ENCODE measurements at regions not wholly inside any gene's neighbourhood (a gene's known extent, or its start where the extent isn't known, plus 50 kb on each side); places are given as distances from the start of the nearest gene placed in this dataset.

DNA sequence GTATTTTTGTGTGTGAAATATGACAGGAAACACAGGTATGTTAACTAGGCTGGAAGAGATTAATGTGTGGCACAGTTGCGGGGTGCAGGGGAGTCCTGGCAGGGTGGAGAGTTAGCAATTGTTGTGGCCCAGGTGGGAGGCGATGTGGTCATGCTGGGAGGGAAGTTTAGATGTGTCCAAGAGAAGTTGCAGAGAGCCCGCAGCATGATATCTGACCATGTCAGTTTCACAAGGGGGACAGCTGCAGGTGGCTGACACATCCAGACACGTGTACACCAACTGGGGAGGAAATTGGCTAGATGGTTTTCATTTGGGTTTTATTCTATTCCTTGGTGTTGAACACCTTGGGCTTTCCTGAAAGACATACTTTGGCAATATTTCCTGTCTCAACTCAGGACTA, 172.8 kb upstream of the RGMA start:
- DNase-seq (ENCODE audit: insufficient read length) (no peak), FAIRE-seq (no peak)
- TF ChIP-seq POLR2AphosphoS5 (IDR thresholded peaks at IDR 0.05; ENCODE audit: low read depth, low read length) (no peak), POLR2A (IDR thresholded peaks at IDR 0.05; ENCODE audit: low read depth, low read length) (no peak), TAF1 (IDR thresholded peaks at IDR 0.05; ENCODE audit: borderline replicate concordance, low read depth, low read length) (no peak)

DNA sequence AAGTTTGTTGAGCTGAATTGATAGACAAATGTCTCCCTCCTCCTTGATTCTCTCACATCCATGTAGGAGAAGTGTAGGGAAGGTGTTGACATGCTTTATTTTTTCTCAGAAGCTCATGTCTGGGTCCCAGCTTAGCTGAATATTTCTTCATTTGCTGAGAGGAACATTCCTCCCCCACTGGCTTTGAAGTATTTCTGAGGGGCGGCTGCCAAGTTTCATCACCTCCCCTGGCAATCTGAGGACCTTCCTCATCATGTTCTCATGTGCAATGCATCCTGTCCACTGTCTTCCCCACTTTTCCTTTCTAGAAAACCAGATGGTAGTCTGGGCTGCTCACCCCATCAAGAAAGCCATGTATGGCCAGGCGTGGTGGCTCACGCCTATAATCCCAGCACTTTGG, 168.9 kb upstream of the RGMA start:
- no peak for TF ChIP-seq POLR2A (IDR thresholded peaks at IDR 0.05; ENCODE audit: low read depth, low read length)
- no peak for TF ChIP-seq POLR2AphosphoS5 (IDR thresholded peaks at IDR 0.05; ENCODE audit: low read depth, low read length)
- TF ChIP-seq TAF1 (IDR thresholded peaks at IDR 0.05; ENCODE audit: borderline replicate concordance, low read depth, low read length) = no peak
- DNase-seq (ENCODE audit: insufficient read length) (no peak), FAIRE-seq (no peak)

DNA sequence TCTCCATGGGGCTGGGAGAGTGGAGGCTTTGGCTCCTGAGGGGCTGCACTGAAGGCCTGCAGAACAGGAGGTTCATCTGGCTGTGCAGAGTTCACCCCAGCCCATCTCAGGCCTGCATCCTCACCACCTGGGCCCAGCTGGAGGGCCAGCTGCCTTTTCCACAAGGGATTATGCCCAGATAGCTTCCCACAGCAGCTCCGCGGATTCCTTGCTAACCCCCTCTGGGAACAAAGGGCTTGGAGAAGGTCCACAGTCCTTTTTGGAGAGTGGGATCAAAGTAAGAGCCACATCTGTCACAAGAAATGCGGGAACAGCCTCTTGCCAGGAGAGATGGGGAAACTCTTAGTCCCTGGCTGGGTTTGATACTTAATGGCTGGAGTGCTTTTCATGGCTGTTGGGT, 164.7 kb upstream of the RGMA start:
- no peak for FAIRE-seq
- TF ChIP-seq TAF1 (IDR thresholded peaks at IDR 0.05; ENCODE audit: borderline replicate concordance, low read depth, low read length) (no peak), POLR2AphosphoS5 (IDR thresholded peaks at IDR 0.05; ENCODE audit: low read depth, low read length) (no peak), POLR2A (IDR thresholded peaks at IDR 0.05; ENCODE audit: low read depth, low read length) (no peak)
- no peak for DNase-seq (ENCODE audit: insufficient read length)

DNA sequence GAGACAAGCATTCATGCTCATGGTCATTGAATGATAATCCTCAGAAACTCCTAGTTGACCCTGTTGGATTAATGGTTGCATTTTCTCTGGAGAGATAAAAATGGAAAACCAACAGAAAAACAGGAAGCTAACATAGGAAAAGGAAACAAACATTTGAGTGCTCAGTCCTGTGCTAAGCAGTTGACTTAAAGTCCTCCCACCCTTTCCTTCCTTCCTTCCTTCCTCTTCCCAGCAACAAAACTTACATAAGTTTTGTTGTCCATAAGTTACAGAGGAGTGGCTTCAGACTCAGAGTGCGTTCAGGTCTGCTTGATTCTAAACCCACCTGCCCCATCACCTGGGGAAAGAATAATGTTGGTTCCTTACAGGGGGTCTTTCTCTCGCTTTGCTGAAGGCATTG, 163.8 kb upstream of the RGMA start:
- no peak for FAIRE-seq
- DNase-seq (ENCODE audit: insufficient read length) = no peak
- no peak for TF ChIP-seq TAF1 (IDR thresholded peaks at IDR 0.05; ENCODE audit: borderline replicate concordance, low read depth, low read length)
- no peak for TF ChIP-seq POLR2AphosphoS5 (IDR thresholded peaks at IDR 0.05; ENCODE audit: low read depth, low read length)

DNA sequence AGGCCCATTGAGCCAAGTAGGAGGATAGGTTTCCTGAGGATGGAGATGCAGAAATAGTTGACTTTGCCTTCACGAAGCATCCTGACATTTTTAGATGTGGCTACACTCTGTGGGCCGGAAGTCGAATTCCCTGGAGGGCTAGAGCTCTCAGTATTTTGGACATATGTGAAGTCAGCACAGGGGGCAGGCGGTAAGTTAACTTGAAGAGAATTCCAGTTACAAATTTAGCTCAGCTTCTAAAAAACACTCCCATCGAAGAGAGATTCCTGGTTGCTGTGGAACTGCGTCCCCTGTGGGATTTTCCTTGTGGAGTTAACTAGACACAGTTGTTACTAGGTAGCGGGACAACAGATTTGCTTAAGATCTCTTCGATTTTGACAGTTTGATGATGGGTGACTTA, 161.9 kb upstream of the RGMA start:
- TF ChIP-seq POLR2AphosphoS5 (IDR thresholded peaks at IDR 0.05; ENCODE audit: low read depth, low read length) (no peak), TAF1 (IDR thresholded peaks at IDR 0.05; ENCODE audit: borderline replicate concordance, low read depth, low read length) (no peak), POLR2A (IDR thresholded peaks at IDR 0.05; ENCODE audit: low read depth, low read length) (no peak)
- FAIRE-seq (no peak), DNase-seq (ENCODE audit: insufficient read length) (no peak)

DNA sequence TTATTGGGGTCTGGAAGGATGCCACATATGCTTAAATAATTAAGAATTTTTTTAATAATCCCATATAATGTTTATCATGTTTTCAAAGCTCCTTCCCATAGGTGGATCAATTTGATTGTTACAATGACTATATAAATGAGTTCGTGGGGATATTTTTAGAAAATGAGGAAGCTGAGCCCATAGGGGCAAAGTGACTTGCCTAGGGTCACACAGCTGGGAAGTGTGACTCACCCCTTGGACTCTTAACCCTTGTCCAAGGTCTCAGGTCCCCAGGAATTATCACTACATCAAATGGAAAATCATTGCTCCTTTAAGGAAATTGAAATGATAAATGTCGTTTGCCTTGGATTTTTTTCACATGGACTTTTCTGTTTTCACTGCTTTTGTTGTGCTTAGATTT, 161.2 kb upstream of the RGMA start:
- no peak for FAIRE-seq
- TF ChIP-seq POLR2AphosphoS5 (IDR thresholded peaks at IDR 0.05; ENCODE audit: low read depth, low read length) (no peak), TAF1 (IDR thresholded peaks at IDR 0.05; ENCODE audit: borderline replicate concordance, low read depth, low read length) (no peak), POLR2A (IDR thresholded peaks at IDR 0.05; ENCODE audit: low read depth, low read length) (no peak)
- DNase-seq (ENCODE audit: insufficient read length) = no peak

DNA sequence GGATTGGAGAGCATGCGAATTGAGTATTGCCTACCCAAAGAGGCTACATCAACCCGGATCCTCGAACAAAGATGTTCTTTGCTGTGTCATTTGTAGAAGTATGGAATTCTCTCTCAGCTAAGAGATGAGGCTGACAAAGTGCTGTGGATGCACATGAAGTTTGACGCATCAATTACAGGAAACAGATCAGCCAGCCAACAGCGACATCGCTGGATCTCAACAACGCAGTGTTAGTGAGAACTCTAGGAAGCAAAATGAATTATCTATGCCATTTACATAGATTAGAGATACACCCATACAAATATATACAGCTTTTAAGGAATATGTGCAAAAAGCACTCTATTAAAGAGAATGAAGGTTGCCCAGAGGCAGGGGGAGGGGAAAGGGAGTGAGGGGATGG, 160.6 kb upstream of the RGMA start:
- DNase-seq (ENCODE audit: insufficient read length) (no peak), FAIRE-seq (no peak)
- TF ChIP-seq POLR2A (IDR thresholded peaks at IDR 0.05; ENCODE audit: low read depth, low read length) (no peak), POLR2AphosphoS5 (IDR thresholded peaks at IDR 0.05; ENCODE audit: low read depth, low read length) (no peak), TAF1 (IDR thresholded peaks at IDR 0.05; ENCODE audit: borderline replicate concordance, low read depth, low read length) (no peak)

DNA sequence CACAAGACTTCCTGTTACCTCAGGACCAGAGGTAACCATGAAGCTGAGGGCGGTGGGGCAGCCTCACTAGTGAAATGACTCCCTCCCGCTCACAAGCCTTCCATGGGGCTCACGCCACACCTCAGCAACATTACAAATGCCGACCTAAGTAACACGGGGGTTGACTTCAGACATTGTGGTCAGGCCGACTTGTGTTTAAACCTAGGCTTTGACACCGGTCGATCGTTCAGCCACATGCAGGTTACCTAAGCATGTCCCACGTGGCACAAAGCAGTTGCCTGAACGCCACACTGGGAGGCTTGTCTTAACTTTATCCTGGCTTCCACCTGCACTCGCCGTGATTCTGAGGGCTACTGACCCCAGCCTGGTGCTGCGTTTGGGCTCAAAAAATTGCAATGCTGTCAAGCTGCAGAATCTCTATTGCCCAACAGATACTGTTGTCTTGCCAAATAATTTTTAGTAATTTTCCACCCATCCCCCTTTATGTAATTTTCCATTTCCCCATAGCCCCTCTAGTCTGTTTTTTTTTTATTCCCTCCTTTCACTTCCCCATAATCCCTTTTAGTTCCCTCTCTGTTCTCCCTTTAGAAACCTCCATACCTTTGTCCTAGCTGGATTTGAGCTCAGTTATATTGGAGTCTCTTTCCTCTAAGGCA, 158.6 kb upstream of the RGMA start:
- no peak for FAIRE-seq
- TF ChIP-seq POLR2AphosphoS5 (IDR thresholded peaks at IDR 0.05; ENCODE audit: low read depth, low read length) (no peak), TAF1 (IDR thresholded peaks at IDR 0.05; ENCODE audit: borderline replicate concordance, low read depth, low read length) (no peak), POLR2A (IDR thresholded peaks at IDR 0.05; ENCODE audit: low read depth, low read length) (no peak)
- DNase-seq (ENCODE audit: insufficient read length) = no peak

DNA sequence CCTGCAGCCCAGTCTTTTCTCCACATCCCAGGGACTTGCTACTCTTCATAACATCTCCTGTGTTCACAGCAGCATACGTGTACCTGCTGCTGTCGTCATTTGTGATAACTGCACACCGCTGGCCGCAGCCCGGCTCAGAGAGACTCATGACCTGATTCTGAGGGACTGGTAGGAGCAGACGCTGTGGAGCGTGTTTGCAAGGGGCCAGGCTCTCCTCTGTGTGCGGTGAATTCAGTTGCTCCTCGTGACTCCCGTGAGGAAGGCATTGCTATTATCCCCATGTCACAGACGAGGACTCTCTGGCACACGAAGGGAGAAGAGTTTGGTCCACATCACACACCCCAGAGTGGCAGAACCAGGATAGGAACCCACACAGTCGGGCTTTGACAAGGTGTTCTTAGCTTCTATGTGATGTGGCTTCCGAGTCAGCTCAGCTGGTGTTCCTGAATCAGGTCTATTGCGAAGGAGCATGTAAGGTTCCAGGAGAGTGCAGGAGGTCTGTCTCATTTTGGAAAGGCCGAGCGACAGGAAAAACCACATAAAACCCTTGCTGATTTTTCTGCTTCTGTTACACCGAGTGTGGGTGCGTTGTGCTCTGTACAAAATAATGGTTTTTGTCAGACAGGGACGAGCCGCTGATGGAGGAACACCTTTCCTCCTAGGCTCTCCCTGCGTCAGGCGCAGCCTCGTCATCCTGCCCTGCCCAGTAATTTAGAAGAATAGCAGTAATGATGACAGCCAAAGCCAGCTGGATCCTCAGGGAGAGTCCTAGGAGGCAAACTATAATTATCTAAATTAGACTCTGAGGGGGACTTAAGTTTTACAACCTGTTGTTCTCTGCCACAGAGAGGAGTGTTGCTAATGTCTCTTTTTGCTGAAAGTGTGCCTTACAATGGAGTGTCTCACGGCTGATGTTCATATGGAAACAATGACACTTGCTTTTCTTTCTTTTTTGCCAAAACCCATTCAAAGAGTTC, 157.5 kb upstream of the RGMA start:
- no peak for TF ChIP-seq POLR2AphosphoS5 (IDR thresholded peaks at IDR 0.05; ENCODE audit: low read depth, low read length)
- no peak for TF ChIP-seq TAF1 (IDR thresholded peaks at IDR 0.05; ENCODE audit: borderline replicate concordance, low read depth, low read length)
- TF ChIP-seq POLR2A (IDR thresholded peaks at IDR 0.05; ENCODE audit: low read depth, low read length) = no peak
- FAIRE-seq (no peak), DNase-seq (ENCODE audit: insufficient read length) (no peak)

DNA sequence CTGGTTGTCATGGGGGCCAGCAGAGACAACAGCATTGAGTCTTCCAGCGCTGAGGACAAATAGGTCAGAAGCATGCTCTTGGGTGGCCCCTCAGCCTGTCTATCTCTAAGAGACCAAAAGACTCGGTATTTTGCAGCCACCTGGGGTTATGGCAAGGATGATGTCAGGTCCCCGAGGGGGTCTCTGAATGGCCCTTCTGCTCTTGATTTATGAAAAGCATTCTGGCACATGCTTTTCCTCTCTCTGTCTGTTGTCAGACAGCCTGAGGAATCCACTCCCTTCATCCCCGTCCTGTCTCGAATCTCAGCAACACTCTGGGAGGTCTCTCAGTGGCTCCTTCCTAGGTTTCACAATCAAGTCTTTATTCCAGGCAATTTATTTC, 156.6 kb upstream of the RGMA start:
- FAIRE-seq (no peak), DNase-seq (ENCODE audit: insufficient read length) (no peak)
- TF ChIP-seq POLR2AphosphoS5 (IDR thresholded peaks at IDR 0.05; ENCODE audit: low read depth, low read length) (no peak), TAF1 (IDR thresholded peaks at IDR 0.05; ENCODE audit: borderline replicate concordance, low read depth, low read length) (no peak), POLR2A (IDR thresholded peaks at IDR 0.05; ENCODE audit: low read depth, low read length) (no peak)

DNA sequence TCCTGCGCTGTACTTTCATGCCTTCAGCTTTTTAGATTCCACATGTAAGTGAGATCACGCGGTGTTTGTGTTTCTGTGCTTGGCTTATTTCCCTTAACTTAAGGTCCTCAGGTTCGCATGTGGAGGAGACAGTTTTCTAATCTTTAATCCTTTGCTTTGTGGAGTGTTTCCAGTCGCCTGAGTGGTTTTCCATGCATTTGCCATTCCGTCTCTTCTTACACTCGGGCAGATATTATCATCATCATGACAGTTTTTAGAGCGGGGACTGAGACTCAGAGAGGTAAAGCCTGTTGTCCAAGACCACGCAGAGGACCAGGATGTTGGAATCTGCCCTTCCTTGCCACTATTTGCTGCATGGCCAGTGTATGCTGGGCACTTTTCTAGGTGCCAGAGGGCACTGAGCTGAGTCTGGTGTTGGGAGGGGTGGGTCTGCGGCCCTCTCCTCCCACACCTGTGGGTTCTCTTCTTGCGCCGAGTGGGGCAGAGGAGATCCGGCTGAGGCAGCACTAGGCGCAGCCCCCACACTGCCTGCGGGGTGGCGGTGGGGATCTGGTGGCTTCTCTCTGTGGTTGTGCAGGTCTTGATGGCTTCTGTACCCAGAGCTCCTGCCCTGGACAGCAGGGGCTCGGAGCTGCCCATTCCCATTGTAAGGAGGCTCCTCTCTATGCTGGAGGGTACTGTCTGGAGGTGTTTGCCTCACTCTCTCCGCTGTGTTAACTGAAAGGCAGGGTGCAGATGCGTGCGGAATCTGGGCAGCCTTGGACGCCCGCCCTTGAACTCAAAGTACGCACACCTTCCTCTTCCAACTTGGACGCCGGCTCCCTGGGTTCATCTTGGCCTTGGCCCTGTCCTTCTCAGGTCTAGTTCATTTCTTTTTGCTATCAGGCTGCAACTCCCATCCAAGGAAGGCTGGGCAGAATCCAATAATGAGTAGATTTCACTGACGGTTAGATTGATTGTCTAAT, 156.0 kb upstream of the RGMA start:
- no peak for DNase-seq (ENCODE audit: insufficient read length)
- no peak for FAIRE-seq
- TF ChIP-seq POLR2AphosphoS5 (IDR thresholded peaks at IDR 0.05; ENCODE audit: low read depth, low read length) = no peak
- no peak for TF ChIP-seq POLR2A (IDR thresholded peaks at IDR 0.05; ENCODE audit: low read depth, low read length)
- no peak for TF ChIP-seq TAF1 (IDR thresholded peaks at IDR 0.05; ENCODE audit: borderline replicate concordance, low read depth, low read length)
